ENCODE measurements at regions not wholly inside any gene's neighbourhood (a gene's known extent, or its start where the extent isn't known, plus 50 kb on each side); places are given as distances from the start of the nearest gene placed in this dataset.

DNA sequence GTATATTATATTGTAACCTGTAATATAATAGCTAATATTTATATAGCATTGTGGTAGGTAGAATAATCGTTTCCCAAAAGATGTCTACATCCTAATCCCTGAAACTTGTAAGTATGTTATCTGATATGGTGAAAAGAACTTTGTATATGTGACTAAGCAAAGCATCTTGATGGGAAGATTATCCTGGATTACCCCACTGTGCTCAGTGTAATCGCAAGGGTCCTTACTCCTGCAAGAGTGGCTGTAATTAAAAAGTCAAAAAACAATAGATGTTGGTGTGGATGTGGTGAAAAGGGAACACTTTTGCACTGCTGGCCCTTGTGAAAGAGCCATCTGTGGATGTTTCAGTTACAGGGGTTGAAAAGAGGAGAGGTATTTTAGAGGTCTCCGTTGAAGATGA, 95.2 kb downstream of the EDN1 start (continued):
- TF ChIP-seq CHD7 (IDR thresholded peaks at IDR 0.05; ENCODE audit: insufficient replicate concordance, low read length) (no peak), BCL11A (IDR thresholded peaks at IDR 0.05; ENCODE audit: low read depth in 2 of 2, low read length in 2 of 2) (no peak), TCF12 (IDR thresholded peaks at IDR 0.05; ENCODE audit: low read depth, low read length) (no peak), NRF1 (IDR thresholded peaks at IDR 0.05; ENCODE audit: low read depth, low read length) (no peak), CTBP2 (IDR thresholded peaks at IDR 0.05; ENCODE audit: borderline replicate concordance, insufficient read depth, insufficient read length, low read length) (no peak), CBX5 (IDR thresholded peaks at IDR 0.05; ENCODE audit: low read depth, low read length) (no peak), KDM4A (IDR thresholded peaks at IDR 0.05; ENCODE audit: low read depth, low read length, severe bottlenecking) (no peak), KDM1A (IDR thresholded peaks at IDR 0.05; ENCODE audit: borderline replicate concordance, low read length) (no peak), SRF (IDR thresholded peaks at IDR 0.05; ENCODE audit: low read depth, low read length) (no peak), POLR2A (IDR thresholded peaks at IDR 0.05; ENCODE audit: control extremely low read depth in 1 of 2, low read depth in 2 of 2, low read length in 2 of 2) (no peak), ZNF274 (IDR thresholded peaks at IDR 0.05; ENCODE audit: borderline replicate concordance, extremely low read depth, low read length) (no peak), ASH2L (IDR thresholded peaks at IDR 0.05; ENCODE audit: low read length) (no peak), JUN (IDR thresholded peaks at IDR 0.05; ENCODE audit: low read depth, low read length) (no peak), CHD2 (IDR thresholded peaks at IDR 0.05; ENCODE audit: low read length) (no peak)

Data from H1 (cell line).